Thyroid gland (tissue), 4 donors: ENCODE measurements at regions not wholly inside any gene's neighbourhood (a gene's known extent, or its start where the extent isn't known, plus 50 kb on each side); places are given as distances from the start of the nearest gene placed in this dataset.

ENCODE experiments used
- POLR2A ChIP-seq, 2 donors: fragments of 450-650 bp; IDR thresholded peaks; one replicate each; pipeline ENCODE4 v1.6.1; 2017; ENCODE audit warnings: antibody characterized with exemption in 2 of 2, mild to moderate bottlenecking in 2 of 2, moderate library complexity in 1 of 2
- TF ChIP-seq, protein P1 (sequence below), 6 experiments: fragments of 200-600 bp in 3 of 6; fragments of 450-650 bp in 3 of 6; sonication (generic) in 3 of 6; IDR thresholded peaks; one replicate each; pipeline ENCODE4 v1.5.1; 2016 to 2019; ENCODE audit warnings: antibody characterized with exemption in 6 of 6, mild to moderate bottlenecking in 2 of 6, inconsistent platforms in 1 of 6, moderate library complexity in 1 of 6

DNA sequence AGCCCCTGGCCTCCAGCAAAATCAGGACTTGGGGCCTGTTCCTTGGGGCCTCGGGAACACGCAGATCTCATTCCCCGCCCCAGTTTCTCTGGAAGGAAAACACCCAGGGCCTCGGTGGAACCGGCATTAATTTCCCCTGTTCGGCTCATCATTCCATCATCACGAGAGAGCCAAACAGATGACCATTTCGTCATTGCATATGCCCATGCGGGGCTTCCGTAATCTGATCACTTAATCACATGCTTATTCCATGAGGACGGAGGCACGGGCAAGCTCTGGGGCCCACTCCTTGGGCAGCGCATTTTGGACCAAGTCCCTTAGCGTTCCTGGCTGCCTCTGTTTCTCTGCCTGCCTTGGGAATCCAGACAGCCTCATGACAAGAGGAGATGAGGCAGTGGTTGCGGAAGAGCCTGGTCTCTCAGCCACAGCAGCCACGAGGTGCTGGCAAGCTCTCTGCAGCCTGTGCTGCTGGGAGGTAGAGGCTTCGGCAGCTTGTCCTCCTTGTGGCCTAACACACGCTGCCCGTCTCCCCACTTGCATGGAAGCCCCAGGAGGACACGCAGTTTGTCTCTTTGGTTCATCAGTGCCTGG, 65.0 kb upstream of the IER5L start:
- TF ChIP-seq, protein P1, sequence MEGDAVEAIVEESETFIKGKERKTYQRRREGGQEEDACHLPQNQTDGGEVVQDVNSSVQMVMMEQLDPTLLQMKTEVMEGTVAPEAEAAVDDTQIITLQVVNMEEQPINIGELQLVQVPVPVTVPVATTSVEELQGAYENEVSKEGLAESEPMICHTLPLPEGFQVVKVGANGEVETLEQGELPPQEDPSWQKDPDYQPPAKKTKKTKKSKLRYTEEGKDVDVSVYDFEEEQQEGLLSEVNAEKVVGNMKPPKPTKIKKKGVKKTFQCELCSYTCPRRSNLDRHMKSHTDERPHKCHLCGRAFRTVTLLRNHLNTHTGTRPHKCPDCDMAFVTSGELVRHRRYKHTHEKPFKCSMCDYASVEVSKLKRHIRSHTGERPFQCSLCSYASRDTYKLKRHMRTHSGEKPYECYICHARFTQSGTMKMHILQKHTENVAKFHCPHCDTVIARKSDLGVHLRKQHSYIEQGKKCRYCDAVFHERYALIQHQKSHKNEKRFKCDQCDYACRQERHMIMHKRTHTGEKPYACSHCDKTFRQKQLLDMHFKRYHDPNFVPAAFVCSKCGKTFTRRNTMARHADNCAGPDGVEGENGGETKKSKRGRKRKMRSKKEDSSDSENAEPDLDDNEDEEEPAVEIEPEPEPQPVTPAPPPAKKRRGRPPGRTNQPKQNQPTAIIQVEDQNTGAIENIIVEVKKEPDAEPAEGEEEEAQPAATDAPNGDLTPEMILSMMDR (IDR thresholded peaks at IDR 0.05), result no peak
- no peak for TF ChIP-seq POLR2A (IDR thresholded peaks at IDR 0.05)
